ENCODE measurements at regions not wholly inside any gene's neighbourhood (a gene's known extent, or its start where the extent isn't known, plus 50 kb on each side); places are given as distances from the start of the nearest gene placed in this dataset.
"Not testable (repeated sequence)": the region's sequence is repeated elsewhere in the genome, so short reads cannot be mapped to it uniquely, and the experiment has no call there.

GRCh38 chr5:117761186-117761585 is 1186.6 kb upstream of the SEMA6A start:
- DNase-seq: no peak

- DNase-seq: no peak
These were observed 1185.4 kb upstream of the SEMA6A start for GRCh38 chr5:117759849-117760499.

- DNase-seq: no peak
These were observed 1177.8 kb upstream of the SEMA6A start for GRCh38 chr5:117752403-117752802.

GRCh38 chr5:117748336-117748735 is 1173.7 kb upstream of the SEMA6A start:
- no peak for DNase-seq

GRCh38 chr5:117743337-117743736 is 1168.7 kb upstream of the SEMA6A start:
- DNase-seq: no peak

GRCh38 chr5:117741655-117742206 is 1167.1 kb upstream of the SEMA6A start:
- DNase-seq: no peak

- DNase-seq: no peak
These were observed 1165.6 kb upstream of the SEMA6A start for GRCh38 chr5:117740268-117740667.

GRCh38 chr5:117738571-117738970 is 1163.9 kb upstream of the SEMA6A start:
- no peak for DNase-seq

GRCh38 chr5:117736698-117737097 is 1162.1 kb upstream of the SEMA6A start:
- DNase-seq: no peak

- no peak for DNase-seq
These were observed 1159.4 kb upstream of the SEMA6A start for GRCh38 chr5:117734056-117734455.

- no peak for DNase-seq
These were observed 1158.4 kb upstream of the SEMA6A start for GRCh38 chr5:117733051-117733450.

GRCh38 chr5:117732264-117732663 is 1157.6 kb upstream of the SEMA6A start:
- DNase-seq: no peak

GRCh38 chr5:117731446-117731845 is 1156.8 kb upstream of the SEMA6A start:
- no peak for DNase-seq

- DNase-seq: not testable (repeated sequence)
These were observed 1146.2 kb upstream of the SEMA6A start for GRCh38 chr5:117720784-117721183.

GRCh38 chr5:117719413-117719812 is 1144.8 kb upstream of the SEMA6A start:
- no peak for DNase-seq

- no peak for DNase-seq
These were observed 1139.1 kb upstream of the SEMA6A start for GRCh38 chr5:117713585-117714198.

- DNase-seq: no peak
These were observed 1126.4 kb upstream of the SEMA6A start for GRCh38 chr5:117701062-117701461.

- no peak for DNase-seq
These were observed 1118.0 kb upstream of the SEMA6A start for GRCh38 chr5:117692606-117693005.

- no peak for DNase-seq
These were observed 1116.7 kb upstream of the SEMA6A start for GRCh38 chr5:117691081-117691870.

- DNase-seq: no peak
These were observed 1116.0 kb upstream of the SEMA6A start for GRCh38 chr5:117690612-117691011.

- DNase-seq: no peak
These were observed 1112.3 kb upstream of the SEMA6A start for GRCh38 chr5:117686926-117687325.

GRCh38 chr5:117682416-117682815 is 1107.8 kb upstream of the SEMA6A start:
- no peak for DNase-seq

GRCh38 chr5:117681431-117682254 is 1107.0 kb upstream of the SEMA6A start:
- DNase-seq: no peak
